ENCODE measurements at regions not wholly inside any gene's neighbourhood (a gene's known extent, or its start where the extent isn't known, plus 50 kb on each side); places are given as distances from the start of the nearest gene placed in this dataset.

DNA sequence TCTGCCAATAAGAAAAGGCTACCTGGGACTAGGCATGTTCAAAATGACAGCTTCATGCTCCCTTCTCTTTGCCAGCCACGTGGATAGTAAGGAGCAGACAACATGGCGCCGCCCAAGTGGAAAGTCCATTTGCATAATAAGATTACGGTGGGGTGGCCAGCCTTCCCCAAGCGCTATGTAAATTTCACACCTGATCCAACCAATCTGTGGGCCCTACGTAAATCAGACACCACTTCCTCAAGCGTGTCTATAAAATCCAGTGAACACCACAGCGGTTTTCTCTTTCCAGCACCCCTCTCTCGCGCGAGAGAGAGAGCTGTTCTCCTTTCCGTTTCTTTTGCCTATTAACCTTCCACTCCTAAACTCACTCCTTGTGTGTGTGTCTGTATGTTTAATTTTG, 140.3 kb upstream of the ERCC4 start:
- TF ChIP-seq, protein P1, sequence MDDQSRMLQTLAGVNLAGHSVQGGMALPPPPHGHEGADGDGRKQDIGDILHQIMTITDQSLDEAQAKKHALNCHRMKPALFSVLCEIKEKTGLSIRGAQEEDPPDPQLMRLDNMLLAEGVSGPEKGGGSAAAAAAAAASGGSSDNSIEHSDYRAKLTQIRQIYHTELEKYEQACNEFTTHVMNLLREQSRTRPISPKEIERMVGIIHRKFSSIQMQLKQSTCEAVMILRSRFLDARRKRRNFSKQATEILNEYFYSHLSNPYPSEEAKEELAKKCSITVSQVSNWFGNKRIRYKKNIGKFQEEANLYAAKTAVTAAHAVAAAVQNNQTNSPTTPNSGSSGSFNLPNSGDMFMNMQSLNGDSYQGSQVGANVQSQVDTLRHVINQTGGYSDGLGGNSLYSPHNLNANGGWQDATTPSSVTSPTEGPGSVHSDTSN (CRISPR knock-in tag; IDR thresholded peaks at IDR 0.05) = no peak
- no peak for TF ChIP-seq ZBTB1 (tag by site-specific recombination; IDR thresholded peaks at IDR 0.05)
- H3K36me3 ChIP-seq (ENCODE audit: control insufficient read depth in 2 of 2, insufficient read depth in 1 of 2, low read length in 2 of 2) = no peaks in the 10 kb centered on the region
- no peaks in the 10 kb centered on the region for H3K9me3 ChIP-seq (ENCODE audit: control insufficient read depth, insufficient read depth, low read depth, low read length)
- ChIA-PET POLR2A (no interaction called here), CTCF (interaction anchor here (0.6 kb wide), 1 partner anchor 632 kb away, joined by 7 read pairs; no protein-coding TSS in a partner anchor)
- H3K4me3 ChIP-seq (ENCODE audit: low read depth, low read length) = no peak overlapping the region
- H3K27ac ChIP-seq (ENCODE audit: extremely low read depth, low read depth, low read length) = no peak overlapping the region
- no peaks in the 10 kb centered on the region for H3K4me1 ChIP-seq (ENCODE audit: control insufficient read depth, insufficient read depth, low read length)

DNA sequence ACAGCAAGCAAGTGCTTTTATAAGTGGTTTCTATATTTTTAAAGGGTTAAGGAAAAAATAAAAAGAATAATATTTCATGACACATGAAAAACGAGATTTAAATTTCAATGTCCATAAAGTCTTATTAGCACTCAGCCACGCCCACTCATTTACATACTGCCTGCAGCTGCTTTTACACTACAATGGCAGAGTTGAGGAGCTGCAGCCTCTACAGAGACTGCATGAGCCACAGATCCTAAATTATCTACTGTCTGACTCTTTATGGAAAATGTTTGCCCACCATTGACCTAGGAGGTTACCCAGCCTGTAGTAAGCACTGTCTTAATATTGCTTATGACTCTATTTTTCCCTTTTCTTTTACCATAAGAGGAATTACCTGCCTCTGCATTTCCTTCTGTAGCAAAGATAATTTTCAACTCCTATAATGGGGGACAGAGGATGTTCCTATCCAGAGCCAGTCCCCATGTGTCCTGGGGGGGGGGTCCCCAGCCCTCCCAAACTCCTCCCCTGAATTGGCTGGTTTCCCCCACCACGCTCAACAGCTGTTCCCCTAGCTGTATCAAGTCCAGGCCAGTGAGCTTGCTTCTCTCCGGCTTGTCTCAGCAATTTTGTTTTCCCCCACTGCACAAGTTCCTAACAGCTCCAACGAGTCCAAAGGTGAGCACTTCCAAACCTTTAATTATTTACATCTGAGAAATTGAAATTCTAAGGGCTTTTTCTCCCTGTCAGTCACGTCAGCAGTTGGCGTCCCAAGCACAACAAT, 139.4 kb upstream of the ERCC4 start:
- POLR2A ChIA-PET = no interaction called here
- Histone ChIP-seq H3K4me1 (ENCODE audit: control insufficient read depth, insufficient read depth, low read length) (no peaks in the 10 kb centered on the region), H3K36me3 (ENCODE audit: control insufficient read depth in 2 of 2, insufficient read depth in 1 of 2, low read length in 2 of 2) (no peaks in the 10 kb centered on the region), H3K9me3 (ENCODE audit: control insufficient read depth, insufficient read depth, low read depth, low read length) (no peaks in the 10 kb centered on the region), H3K27ac (ENCODE audit: extremely low read depth, low read depth, low read length) (no peak overlapping the region), H3K4me3 (ENCODE audit: low read depth, low read length) (no peak overlapping the region)
- CTCF ChIA-PET = no interaction called here
- TF ChIP-seq ZNF404 (tag by site-specific recombination; IDR thresholded peaks at IDR 0.05) = no peak
- TF ChIP-seq ZNF530 (tag by site-specific recombination; IDR thresholded peaks at IDR 0.05; ENCODE audit: low read depth) = no peak
- TF ChIP-seq HOXC10 (CRISPR knock-in tag; IDR thresholded peaks at IDR 0.05) = no peak
- TF ChIP-seq, protein P2, sequence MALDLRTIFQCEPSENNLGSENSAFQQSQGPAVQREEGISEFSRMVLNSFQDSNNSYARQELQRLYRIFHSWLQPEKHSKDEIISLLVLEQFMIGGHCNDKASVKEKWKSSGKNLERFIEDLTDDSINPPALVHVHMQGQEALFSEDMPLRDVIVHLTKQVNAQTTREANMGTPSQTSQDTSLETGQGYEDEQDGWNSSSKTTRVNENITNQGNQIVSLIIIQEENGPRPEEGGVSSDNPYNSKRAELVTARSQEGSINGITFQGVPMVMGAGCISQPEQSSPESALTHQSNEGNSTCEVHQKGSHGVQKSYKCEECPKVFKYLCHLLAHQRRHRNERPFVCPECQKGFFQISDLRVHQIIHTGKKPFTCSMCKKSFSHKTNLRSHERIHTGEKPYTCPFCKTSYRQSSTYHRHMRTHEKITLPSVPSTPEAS (tag by site-specific recombination; IDR thresholded peaks at IDR 0.05) = no peak
- TF ChIP-seq SP3 (tag by site-specific recombination; IDR thresholded peaks at IDR 0.05) = no peak
- no peak for TF ChIP-seq ZNF184 (tag by site-specific recombination; IDR thresholded peaks at IDR 0.05)
- TF ChIP-seq ZBTB1 (tag by site-specific recombination; IDR thresholded peaks at IDR 0.05) = no peak
- TF ChIP-seq, protein P3, sequence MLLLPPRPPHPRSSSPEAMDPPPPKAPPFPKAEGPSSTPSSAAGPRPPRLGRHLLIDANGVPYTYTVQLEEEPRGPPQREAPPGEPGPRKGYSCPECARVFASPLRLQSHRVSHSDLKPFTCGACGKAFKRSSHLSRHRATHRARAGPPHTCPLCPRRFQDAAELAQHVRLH (tag by site-specific recombination; IDR thresholded peaks at IDR 0.05) = no peak
- no peak for TF ChIP-seq ZNF223 (tag by site-specific recombination; IDR thresholded peaks at IDR 0.05)
- no peak for TF ChIP-seq ZNF610 (tag by site-specific recombination; IDR thresholded peaks at IDR 0.05; ENCODE audit: borderline replicate concordance)
- no peak for TF ChIP-seq ZNF274 (IDR thresholded peaks at IDR 0.05; ENCODE audit: low read length)
- no peak for TF ChIP-seq ZNF274 (tag by site-specific recombination; IDR thresholded peaks at IDR 0.05; ENCODE audit: borderline replicate concordance)
- TF ChIP-seq YY2 (tag by site-specific recombination; IDR thresholded peaks at IDR 0.05) = no peak
- no peak for TF ChIP-seq ZNF76 (tag by site-specific recombination; IDR thresholded peaks at IDR 0.05; ENCODE audit: borderline replicate concordance, low read depth)
- no peak for TF ChIP-seq SCRT1 (tag by site-specific recombination; IDR thresholded peaks at IDR 0.05; ENCODE audit: borderline replicate concordance)
- TF ChIP-seq ZNF239 (tag by site-specific recombination; IDR thresholded peaks at IDR 0.05) = no peak
- TF ChIP-seq, protein P4, sequence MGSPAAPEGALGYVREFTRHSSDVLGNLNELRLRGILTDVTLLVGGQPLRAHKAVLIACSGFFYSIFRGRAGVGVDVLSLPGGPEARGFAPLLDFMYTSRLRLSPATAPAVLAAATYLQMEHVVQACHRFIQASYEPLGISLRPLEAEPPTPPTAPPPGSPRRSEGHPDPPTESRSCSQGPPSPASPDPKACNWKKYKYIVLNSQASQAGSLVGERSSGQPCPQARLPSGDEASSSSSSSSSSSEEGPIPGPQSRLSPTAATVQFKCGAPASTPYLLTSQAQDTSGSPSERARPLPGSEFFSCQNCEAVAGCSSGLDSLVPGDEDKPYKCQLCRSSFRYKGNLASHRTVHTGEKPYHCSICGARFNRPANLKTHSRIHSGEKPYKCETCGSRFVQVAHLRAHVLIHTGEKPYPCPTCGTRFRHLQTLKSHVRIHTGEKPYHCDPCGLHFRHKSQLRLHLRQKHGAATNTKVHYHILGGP (tag by site-specific recombination; IDR thresholded peaks at IDR 0.05) = no peak
- TF ChIP-seq MYNN (tag by site-specific recombination; IDR thresholded peaks at IDR 0.05; ENCODE audit: borderline replicate concordance) = no peak
